ENCODE measurements at regions not wholly inside any gene's neighbourhood (a gene's known extent, or its start where the extent isn't known, plus 50 kb on each side); places are given as distances from the start of the nearest gene placed in this dataset.
"Not testable (repeated sequence)": the region's sequence is repeated elsewhere in the genome, so short reads cannot be mapped to it uniquely, and the experiment has no call there.

GRCh38 chr20:48034751-48035150 lies 249.5 kb upstream of the SULF2 start:
- no peak for TF ChIP-seq CTCF (IDR thresholded peaks at IDR 0.05)
- ATAC-seq, result no peak
- no peaks in the 10 kb centered on the region for H3K9me3 ChIP-seq
- DNase-seq, result no peak
- no peaks in the 10 kb centered on the region for H3K4me1 ChIP-seq
- no peak overlapping the region for H3K27ac ChIP-seq
- peaks cover 0 to 4% (median 0%) of the 10 kb centered on the region in 3 donors for H3K27me3 ChIP-seq (ENCODE audit: insufficient read depth in 3 of 3, low read length in 2 of 3)
- 85 to 86% (median 86%) methylated on average over 6 of the region's 6 CpGs for WGBS, 3 donors
- H3K4me3 ChIP-seq, result no peak overlapping the region
- intact Hi-C loops (cut with DNase I), result no loop called here
- H3K36me3 ChIP-seq (ENCODE audit: insufficient read depth in 1 of 2, low read depth in 1 of 2), result no peaks in the 10 kb centered on the region

GRCh38 chr20:48033005-48033404 lies 247.7 kb upstream of the SULF2 start:
- DNase-seq; H3K27me3 ChIP-seq (ENCODE audit: insufficient read depth in 3 of 3, low read length in 2 of 3); H3K36me3 ChIP-seq (ENCODE audit: insufficient read depth in 1 of 2, low read depth in 1 of 2); H3K4me3 ChIP-seq; H3K9me3 ChIP-seq; H3K4me1 ChIP-seq; ATAC-seq; H3K27ac ChIP-seq; intact Hi-C loops (cut with DNase I): not testable (repeated sequence)
- 89 to 92% (median 92%) methylated on average over 8 of the region's 8 CpGs for WGBS, 3 donors

GRCh38 chr20:48031122-48031521 lies 245.8 kb upstream of the SULF2 start:
- H3K27me3 ChIP-seq (ENCODE audit: insufficient read depth in 3 of 3, low read length in 2 of 3), result no peaks in the 10 kb centered on the region
- H3K9me3 ChIP-seq, result no peaks in the 10 kb centered on the region
- WGBS, 3 donors, result 71 to 83% (median 77%) methylated on average over 4 of the region's 4 CpGs
- H3K4me3 ChIP-seq, result no peak overlapping the region
- ATAC-seq (no peak), DNase-seq (no peak)
- no peak for TF ChIP-seq CTCF (IDR thresholded peaks at IDR 0.05)
- intact Hi-C loops (cut with DNase I), result no loop called here
- H3K4me1 ChIP-seq, result no peaks in the 10 kb centered on the region
- no peaks in the 10 kb centered on the region for H3K36me3 ChIP-seq (ENCODE audit: insufficient read depth in 1 of 2, low read depth in 1 of 2)
- H3K27ac ChIP-seq, result no peak overlapping the region

GRCh38 chr20:48026981-48027592 lies 241.8 kb upstream of the SULF2 start:
- intact Hi-C loops (cut with DNase I), result no loop called here
- H3K9me3 ChIP-seq, result no peaks in the 10 kb centered on the region
- TF ChIP-seq CTCF (IDR thresholded peaks at IDR 0.05), result no peak

GRCh38 chr20:48025661-48026060 lies 240.4 kb upstream of the SULF2 start:
- ATAC-seq (no peak), DNase-seq (no peak)
- H3K36me3 ChIP-seq (ENCODE audit: insufficient read depth in 1 of 2, low read depth in 1 of 2), result no peaks in the 10 kb centered on the region
- H3K27me3 ChIP-seq (ENCODE audit: insufficient read depth in 3 of 3, low read length in 2 of 3), result peaks cover 0 to 3% (median 0%) of the 10 kb centered on the region in 3 donors
- H3K27ac ChIP-seq, result no peak overlapping the region
- H3K4me1 ChIP-seq, result no peaks in the 10 kb centered on the region
- WGBS, 3 donors, result 60 to 64% (median 62%) methylated on average over 4 of the region's 4 CpGs
- no peak for TF ChIP-seq CTCF (IDR thresholded peaks at IDR 0.05)
- intact Hi-C loops (cut with DNase I), result no loop called here
- no peak overlapping the region for H3K4me3 ChIP-seq
- H3K9me3 ChIP-seq, result no peaks in the 10 kb centered on the region

More at GRCh38 chr20:48026981-48027592, 241.8 kb upstream of the SULF2 start:
- WGBS, 3 donors, result 68 to 76% (median 69%) methylated on average over 9 of the region's 9 CpGs
- Histone ChIP-seq H3K4me1 (no peaks in the 10 kb centered on the region), H3K36me3 (ENCODE audit: insufficient read depth in 1 of 2, low read depth in 1 of 2) (no peaks in the 10 kb centered on the region), H3K27ac (no peak overlapping the region), H3K27me3 (ENCODE audit: insufficient read depth in 3 of 3, low read length in 2 of 3) (peaks cover 0 to 2% (median 0%) of the 10 kb centered on the region in 3 donors), H3K4me3 (no peak overlapping the region)
- ATAC-seq (no peak), DNase-seq (no peak)
